K562 (cell line): ENCODE measurements at regions not wholly inside any gene's neighbourhood (a gene's known extent, or its start where the extent isn't known, plus 50 kb on each side); places are given as distances from the start of the nearest gene placed in this dataset.

Experiments
- ATAC-seq: fragments of 200-7000 bp; cut with Tn5 transposase; 3 replicates; pipeline ENCODE4 v1.9.1; 2020; ENCODE audit warnings: moderate library complexity
- BruUV-seq: library from RNA; stranded (reverse); fragments of 400-500 nt; replicated peaks from 2 replicates; lab custom pipeline; 2021; lab: Mats Ljungman, UMichigan
- CTCF ChIA-PET: fragments of 300-600 bp; formaldehyde crosslinking; extraction: SDS; loops from one replicate; lab custom pipeline; 2021; ENCODE audit warnings: low intra/inter-chr PET ratio; lab: Yijun Ruan, JAX
- POLR2A ChIA-PET: fragments of 300-600, 350-650 bp; sonication (Branson Sonifier 250); formaldehyde crosslinking; extraction: SDS; loops from one replicate; lab custom pipeline; 2021; ENCODE audit warnings: antibody characterized with exemption, inconsistent platforms; lab: Yijun Ruan, JAX
- DNase-seq, 4 experiments: peaks; one replicate each; pipeline versions ENCODE4 v3.0.0 to v3.0.0-alpha.2; 2011 to 2018; ENCODE audit warnings: low spot score in 3 of 4, mixed read lengths in 3 of 4; ENCODE audit errors: extremely low read depth in 1 of 4
- FAIRE-seq: peaks from 2 replicates; lab custom pipeline; 2011; peaks lifted over from hg19 to GRCh38; lab: Jason Lieb, UNC
- H2AFZ ChIP-seq: 2 replicates; pipeline ENCODE4 v1.6.0; 2011; ENCODE audit warnings: low read depth, low read length, control low read depth, inconsistent platforms
- H3K27ac ChIP-seq: fragments of 200-600 bp; 3 replicates; pipeline ENCODE4 v1.8.0; 2011; ENCODE audit warnings: low read depth, mild to moderate bottlenecking, control low read depth, inconsistent platforms, low read length, moderate library complexity, mixed read lengths; ENCODE audit errors: extremely low read depth
- H3K27me3 ChIP-seq, 2 experiments: fragments of 300-600 bp in 1 of 2; 2 replicates in 1 of 2; 3 replicates in 1 of 2; pipeline versions ENCODE4 v1.6.0 to v1.8.0; 2011; ENCODE audit warnings: inconsistent platforms in 2 of 2, low read length in 2 of 2, mild to moderate bottlenecking in 1 of 2, mixed read lengths in 1 of 2, moderate library complexity in 1 of 2; ENCODE audit not compliant: control insufficient read depth in 2 of 2, insufficient read depth in 2 of 2
- H3K36me3 ChIP-seq: fragments of 300-600 bp; 3 replicates; pipeline ENCODE4 v1.8.0; 2011; ENCODE audit warnings: mild to moderate bottlenecking, low read length, inconsistent platforms; ENCODE audit not compliant: control insufficient read depth, insufficient read depth
- H3K4me1 ChIP-seq, 2 experiments: fragments of 200-600 bp in 1 of 2; replicated peaks in 1 of 2; 2 replicates in 1 of 2; 3 replicates in 1 of 2; pipeline versions ENCODE4 v1.5.1 to v1.8.0; 2011; ENCODE audit warnings: inconsistent platforms in 2 of 2, low read length in 2 of 2, mild to moderate bottlenecking in 1 of 2, mixed read lengths in 1 of 2, moderate library complexity in 1 of 2; ENCODE audit not compliant: control insufficient read depth in 2 of 2, insufficient read depth in 2 of 2
- H3K4me2 ChIP-seq: 2 replicates; pipeline ENCODE4 v1.6.1; 2011; ENCODE audit warnings: low read length, control low read depth, inconsistent platforms, mixed read lengths; ENCODE audit not compliant: insufficient read depth
- H3K4me3 ChIP-seq: fragments of 200-600 bp; sonication (generic), shearing (Covaris generic); 2 replicates; pipeline ENCODE4 v1.5.1; 2016; ENCODE audit warnings: control low read depth, inconsistent platforms
- H3K79me2 ChIP-seq: fragments of 200-600 bp; 3 replicates; pipeline ENCODE4 v1.8.0; 2011; ENCODE audit warnings: low read length, inconsistent platforms; ENCODE audit not compliant: control insufficient read depth, insufficient read depth
- H3K9ac ChIP-seq, 2 experiments: 2 replicates each; pipeline versions ENCODE4 v1.6.0 to v1.6.1; 2011; ENCODE audit warnings: low read depth in 2 of 2, low read length in 2 of 2, control low read depth in 1 of 2, inconsistent platforms in 1 of 2, mild to moderate bottlenecking in 1 of 2, mixed read lengths in 1 of 2; ENCODE audit not compliant: insufficient read depth in 1 of 2
- H3K9me1 ChIP-seq: one replicate; pipeline ENCODE4 v1.6.0; 2011; ENCODE audit warnings: inconsistent platforms, mild to moderate bottlenecking, low read length, moderate library complexity; ENCODE audit not compliant: control insufficient read depth, insufficient read depth
- H3K9me3 ChIP-seq: replicated peaks from 2 replicates; pipeline ENCODE4 v1.5.1; 2011; ENCODE audit warnings: low read depth, low read length, inconsistent platforms; ENCODE audit not compliant: control insufficient read depth, insufficient read depth
- H4K20me1 ChIP-seq: replicated peaks from 2 replicates; pipeline ENCODE4 v1.6.1; 2011; ENCODE audit warnings: low read length, inconsistent platforms, mixed read lengths; ENCODE audit not compliant: control insufficient read depth, insufficient read depth
- ATF3 ChIP-seq, 2 experiments: fragments of 450-650 bp in 1 of 2; sonication (generic) in 1 of 2; formaldehyde crosslinking in 1 of 2; IDR thresholded peaks in 1 of 2; conservative IDR thresholded peaks in 1 of 2; 2 replicates each; pipeline versions ENCODE4 v1.6.1 to v1.8.1; 2016 to 2023; ENCODE audit warnings: mild to moderate bottlenecking in 2 of 2, moderate library complexity in 2 of 2, inconsistent platforms in 1 of 2, missing genetic modification reagents in 1 of 2
- E2F8 ChIP-seq: fragments of 450-650 bp; IDR thresholded peaks from 2 replicates; pipeline ENCODE4 v1.7.1; 2018; ENCODE audit warnings: mild to moderate bottlenecking, low read depth; ENCODE audit not compliant: partially characterized antibody
- KDM2B ChIP-seq: fragments of 250-450 bp; sonication (Bioruptor Pico); IDR thresholded peaks from 2 replicates; pipeline ENCODE4 v1.8.0; 2021; ENCODE audit warnings: mild to moderate bottlenecking, moderate library complexity
- NR4A1 ChIP-seq, 2 experiments: fragments of 250-450 bp in 1 of 2; fragments of 450-650 bp in 1 of 2; sonication (Bioruptor Pico) in 1 of 2; IDR thresholded peaks; 2 replicates each; pipeline versions ENCODE4 v1.4.0 to v1.6.1; 2016 to 2020; ENCODE audit warnings: mild to moderate bottlenecking in 2 of 2, missing compliant biosample characterization in 1 of 2, missing genetic modification characterization in 1 of 2, moderate library complexity in 1 of 2
- SMARCB1 ChIP-seq: IDR thresholded peaks from 2 replicates; pipeline ENCODE4 v1.6.1; 2011; ENCODE audit warnings: improper control_type of control experiment, low read depth; ENCODE audit not compliant: insufficient read length
- TFAP4 ChIP-seq: sonication (generic); formaldehyde crosslinking; IDR thresholded peaks from 2 replicates; pipeline ENCODE4 v1.8.0; 2022; ENCODE audit warnings: missing genetic modification reagents, mild to moderate bottlenecking, moderate library complexity, borderline replicate concordance
- TSHZ1 ChIP-seq: fragments of 250-450 bp; sonication (Bioruptor Pico); IDR thresholded peaks from 2 replicates; pipeline ENCODE4 v1.4.0; 2020; ENCODE audit warnings: mild to moderate bottlenecking, moderate library complexity
- ZBTB8A ChIP-seq: fragments of 450-650 bp; IDR thresholded peaks from 2 replicates; pipeline ENCODE4 v1.6.1; 2018; ENCODE audit warnings: mild to moderate bottlenecking, moderate library complexity; ENCODE audit not compliant: partially characterized antibody
- WGBS: fragments of 100-300 bp; shearing (Covaris generic); methylation state at CpG from one replicate; pipeline ENCODE4 v1.1.6; 2016; ENCODE audit warnings: low coverage, mixed read lengths; ENCODE audit not compliant: insufficient coverage; ENCODE audit errors: missing lambda C conversion rate; 5-methylcytosine and 5-hydroxymethylcytosine counted together
- in situ Hi-C: fragments of 300-500 bp; cut with MboI; formaldehyde crosslinking; loops from 4 replicates; pipeline ENCODE4 v1.15.0; 2018; ENCODE audit warnings: inconsistent platforms, mixed read lengths
- intact Hi-C: fragments of 100-400 bp; cut with micrococcal nuclease; formaldehyde crosslinking; loops from 2 replicates; pipeline ENCODE4 v1.14.2; 2022

- TF ChIP-seq KDM2B (CRISPR knock-in tag) (no peak), TSHZ1 (CRISPR knock-in tag) (no peak), ATF3 (IDR thresholded peaks at IDR 0.05) (peak; percentile 46; the same call in 1 of the 2 replicates), ATF3 (CRISPR knock-in tag; conservative IDR thresholded peaks at IDR 0.05) (no peak), NR4A1 (CRISPR knock-in tag; IDR thresholded peaks at IDR 0.05) (no peak), NR4A1 (tag; IDR thresholded peaks at IDR 0.05) (no peak), SMARCB1 (no peak), E2F8 (no peak), TFAP4 (0 out of 2 replicates have a peak, but pooled peaks have one; percentile 29), ZBTB8A (no peak)
- TF ChIP-seq, all 486 proteins: peak for 2
- POLR2A ChIA-PET: interaction anchor here (1.0 kb wide), 1 partner anchor 97 kb away, joined by 3 read pairs; no protein-coding TSS in a partner anchor
- ATAC-seq (0 out of 3 replicates have a peak, but pooled peaks have one; percentile 25), FAIRE-seq (no peak), DNase-seq (no peak)
- Histone ChIP-seq H3K27me3 (peaks cover 0 to 16% of the 10 kb centered on the region in 2 experiments; a peak in 2 of 5 replicates), H3K9me1 (no peaks in the 10 kb centered on the region), H3K36me3 (no peaks in the 10 kb centered on the region), H3K27ac (no peak overlapping the region), H3K4me3 (no peak overlapping the region), H3K4me1 (no peaks in the 10 kb centered on the region), H3K9ac (no peak overlapping the region), H3K4me2 (no peak overlapping the region), H3K79me2 (no peaks in the 10 kb centered on the region), H2AFZ (no peak overlapping the region), H3K9me3 (no peaks in the 10 kb centered on the region), H4K20me1 (no peaks in the 10 kb centered on the region)
- CTCF ChIA-PET: no interaction called here
- in situ Hi-C loops: no loop called here
- WGBS: under 1% methylated on average over 15 of the region's 15 CpGs
- no TSS peak for BruUV-seq
- intact Hi-C loops: no loop called here
These were observed 61.0 kb upstream of the SMIM23 start for GRCh38 chr5:171724468-171725204.
